ENCODE measurements at regions not wholly inside any gene's neighbourhood (a gene's known extent, or its start where the extent isn't known, plus 50 kb on each side); places are given as distances from the start of the nearest gene placed in this dataset.

DNA sequence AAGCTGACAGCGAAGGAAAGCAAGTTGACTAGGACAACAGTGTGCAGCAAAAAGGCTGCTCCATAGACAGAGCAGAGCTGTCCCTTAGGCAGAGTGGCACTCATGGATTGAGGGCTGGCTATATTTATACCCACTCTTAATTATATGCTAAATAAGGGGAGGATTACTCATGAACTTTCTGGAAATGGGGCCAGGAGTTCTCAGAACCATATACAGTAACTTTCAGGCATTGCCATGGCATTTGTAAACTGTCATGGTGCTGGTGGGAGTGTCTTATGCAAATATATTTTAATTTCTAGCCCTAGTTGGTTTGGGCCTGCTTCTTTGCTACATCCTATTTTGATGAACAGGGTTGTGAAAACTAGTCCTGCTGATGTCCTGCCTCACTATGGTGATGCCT lies 279.5 kb upstream of the MGAT5 start:
- no peaks in the 10 kb centered on the region for H3K36me3 ChIP-seq (ENCODE audit: insufficient read depth, low read length)
- H2AFZ ChIP-seq (ENCODE audit: low read length): no peak overlapping the region
- H3K4me2 ChIP-seq (ENCODE audit: insufficient read depth, low read length): no peak overlapping the region
- no peaks in the 10 kb centered on the region for H4K20me1 ChIP-seq (ENCODE audit: insufficient read depth, low read length)
- no peak overlapping the region for H3K27ac ChIP-seq (ENCODE audit: low read depth, low read length)
- no peaks in the 10 kb centered on the region for H3K9me3 ChIP-seq (ENCODE audit: low read depth, low read length)
- TF ChIP-seq, protein P1, sequence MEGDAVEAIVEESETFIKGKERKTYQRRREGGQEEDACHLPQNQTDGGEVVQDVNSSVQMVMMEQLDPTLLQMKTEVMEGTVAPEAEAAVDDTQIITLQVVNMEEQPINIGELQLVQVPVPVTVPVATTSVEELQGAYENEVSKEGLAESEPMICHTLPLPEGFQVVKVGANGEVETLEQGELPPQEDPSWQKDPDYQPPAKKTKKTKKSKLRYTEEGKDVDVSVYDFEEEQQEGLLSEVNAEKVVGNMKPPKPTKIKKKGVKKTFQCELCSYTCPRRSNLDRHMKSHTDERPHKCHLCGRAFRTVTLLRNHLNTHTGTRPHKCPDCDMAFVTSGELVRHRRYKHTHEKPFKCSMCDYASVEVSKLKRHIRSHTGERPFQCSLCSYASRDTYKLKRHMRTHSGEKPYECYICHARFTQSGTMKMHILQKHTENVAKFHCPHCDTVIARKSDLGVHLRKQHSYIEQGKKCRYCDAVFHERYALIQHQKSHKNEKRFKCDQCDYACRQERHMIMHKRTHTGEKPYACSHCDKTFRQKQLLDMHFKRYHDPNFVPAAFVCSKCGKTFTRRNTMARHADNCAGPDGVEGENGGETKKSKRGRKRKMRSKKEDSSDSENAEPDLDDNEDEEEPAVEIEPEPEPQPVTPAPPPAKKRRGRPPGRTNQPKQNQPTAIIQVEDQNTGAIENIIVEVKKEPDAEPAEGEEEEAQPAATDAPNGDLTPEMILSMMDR (IDR thresholded peaks at IDR 0.05; ENCODE audit: extremely low read depth, low read depth, low read length): no peak
- no peak for DNase-seq (ENCODE audit: insufficient read length, low spot score, missing footprints)
- H3K4me1 ChIP-seq (ENCODE audit: insufficient read depth, low read length): peaks cover 3% of the 10 kb centered on the region
- H3K4me3 ChIP-seq (ENCODE audit: insufficient read depth, low read length): no peak overlapping the region
- no peaks in the 10 kb centered on the region for H3K79me2 ChIP-seq (ENCODE audit: insufficient read depth, low read length)
- peaks cover 9% of the 10 kb centered on the region for H3K27me3 ChIP-seq (ENCODE audit: insufficient read depth, low read length)

DNA sequence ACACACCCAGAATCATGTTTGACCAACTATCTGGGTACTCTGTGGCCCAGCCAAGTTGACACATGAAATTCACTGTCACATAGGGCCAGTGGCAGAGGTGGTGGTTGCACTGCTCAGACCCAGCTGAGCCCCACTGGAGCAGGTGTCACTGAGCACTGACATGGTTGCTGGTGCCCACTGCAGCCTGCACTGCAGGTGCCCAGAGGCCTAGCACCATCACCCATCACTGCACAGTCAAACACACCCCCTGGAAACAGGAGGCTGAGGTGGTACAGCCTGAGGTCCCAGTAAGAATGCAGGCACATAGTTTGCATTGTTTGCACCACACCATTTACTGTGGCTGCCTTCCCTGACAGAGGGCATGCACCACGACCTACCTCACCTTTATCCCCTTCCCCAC lies 278.7 kb upstream of the MGAT5 start:
- H3K4me1 ChIP-seq (ENCODE audit: insufficient read depth, low read length): peaks cover 3% of the 10 kb centered on the region
- no peak overlapping the region for H3K4me2 ChIP-seq (ENCODE audit: insufficient read depth, low read length)
- no peaks in the 10 kb centered on the region for H3K79me2 ChIP-seq (ENCODE audit: insufficient read depth, low read length)
- no peak overlapping the region for H2AFZ ChIP-seq (ENCODE audit: low read length)
- TF ChIP-seq, protein P1 (IDR thresholded peaks at IDR 0.05; ENCODE audit: extremely low read depth, low read depth, low read length): no peak
- no peaks in the 10 kb centered on the region for H3K36me3 ChIP-seq (ENCODE audit: insufficient read depth, low read length)
- H3K27ac ChIP-seq (ENCODE audit: low read depth, low read length): no peak overlapping the region
- H3K9me3 ChIP-seq (ENCODE audit: low read depth, low read length): no peaks in the 10 kb centered on the region
- H3K4me3 ChIP-seq (ENCODE audit: insufficient read depth, low read length): no peak overlapping the region
- no peak for DNase-seq (ENCODE audit: insufficient read length, low spot score, missing footprints)
- no peaks in the 10 kb centered on the region for H4K20me1 ChIP-seq (ENCODE audit: insufficient read depth, low read length)
- peaks cover 9% of the 10 kb centered on the region for H3K27me3 ChIP-seq (ENCODE audit: insufficient read depth, low read length)

DNA sequence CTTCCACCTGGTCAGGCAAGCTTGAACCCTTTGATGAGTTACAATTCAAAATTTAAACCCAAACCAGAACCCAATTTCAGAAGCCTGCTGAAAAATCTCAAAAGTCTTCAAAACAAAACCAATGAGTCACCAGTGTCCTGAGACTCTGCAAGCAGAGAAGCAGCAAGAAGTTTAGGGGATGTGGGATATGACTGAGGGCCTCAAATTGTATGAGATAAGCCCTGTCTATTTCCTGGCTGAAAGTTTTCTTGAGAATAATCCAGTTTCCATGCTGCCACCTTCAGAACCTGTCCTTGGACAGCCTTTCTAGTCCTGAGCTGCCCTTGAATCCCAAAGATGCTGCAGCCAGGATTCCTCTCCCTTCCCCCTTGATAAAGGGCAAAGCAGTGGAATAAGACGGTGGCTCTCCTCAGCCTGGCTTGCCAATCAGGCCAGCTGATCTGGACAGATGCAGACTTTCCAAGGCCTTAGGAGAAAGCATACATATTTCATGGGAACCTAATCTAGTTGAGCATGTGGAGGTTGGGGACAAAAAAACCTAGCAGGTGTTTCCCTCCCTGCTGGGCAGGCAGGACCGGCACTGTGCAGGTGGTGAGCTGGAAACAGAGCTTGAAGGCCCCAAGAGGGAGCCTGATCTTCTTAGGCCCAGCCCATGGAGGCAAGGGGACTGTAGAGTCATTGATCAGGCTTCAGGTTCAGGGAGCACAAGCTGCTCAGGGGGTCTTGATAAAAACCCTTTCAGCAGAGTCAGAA lies 278.0 kb upstream of the MGAT5 start:
- DNase-seq (ENCODE audit: insufficient read length, low spot score, missing footprints): peak; percentile 57
- TF ChIP-seq, protein P1 (IDR thresholded peaks at IDR 0.05; ENCODE audit: extremely low read depth, low read depth, low read length): no peak
- Histone ChIP-seq H4K20me1 (ENCODE audit: insufficient read depth, low read length) (no peaks in the 10 kb centered on the region), H3K36me3 (ENCODE audit: insufficient read depth, low read length) (no peaks in the 10 kb centered on the region), H3K9me3 (ENCODE audit: low read depth, low read length) (no peaks in the 10 kb centered on the region), H3K4me1 (ENCODE audit: insufficient read depth, low read length) (peaks cover 3% of the 10 kb centered on the region), H3K4me3 (ENCODE audit: insufficient read depth, low read length) (no peak overlapping the region), H2AFZ (ENCODE audit: low read length) (no peak overlapping the region), H3K27me3 (ENCODE audit: insufficient read depth, low read length) (peaks cover 3% of the 10 kb centered on the region), H3K4me2 (ENCODE audit: insufficient read depth, low read length) (no peak overlapping the region), H3K27ac (ENCODE audit: low read depth, low read length) (no peak overlapping the region), H3K79me2 (ENCODE audit: insufficient read depth, low read length) (no peaks in the 10 kb centered on the region)

DNA sequence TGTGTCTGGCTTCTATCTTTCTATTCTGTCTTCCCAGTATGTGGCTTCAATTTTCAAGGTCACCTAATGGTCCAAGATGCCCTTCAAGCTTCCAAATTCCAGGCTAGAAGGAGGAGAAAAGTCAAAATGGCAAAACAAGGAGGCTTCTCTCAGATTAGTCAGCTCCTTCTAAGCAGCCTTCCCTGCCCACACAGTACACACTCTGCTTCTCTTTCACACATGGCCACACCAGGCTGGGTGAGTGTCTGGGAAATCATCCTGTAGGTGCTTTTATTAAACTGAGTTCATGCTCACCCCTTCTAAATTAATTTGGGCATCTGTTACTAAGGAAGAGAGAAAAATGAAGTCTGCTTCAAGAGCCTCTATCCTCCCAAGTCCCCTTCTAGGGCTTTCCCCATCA lies 277.2 kb upstream of the MGAT5 start:
- no peaks in the 10 kb centered on the region for H3K36me3 ChIP-seq (ENCODE audit: insufficient read depth, low read length)
- TF ChIP-seq, protein P1 (IDR thresholded peaks at IDR 0.05; ENCODE audit: extremely low read depth, low read depth, low read length): no peak
- peaks cover 3% of the 10 kb centered on the region for H3K4me1 ChIP-seq (ENCODE audit: insufficient read depth, low read length)
- H3K27ac ChIP-seq (ENCODE audit: low read depth, low read length): no peak overlapping the region
- no peak overlapping the region for H3K4me2 ChIP-seq (ENCODE audit: insufficient read depth, low read length)
- no peaks in the 10 kb centered on the region for H4K20me1 ChIP-seq (ENCODE audit: insufficient read depth, low read length)
- H3K79me2 ChIP-seq (ENCODE audit: insufficient read depth, low read length): no peaks in the 10 kb centered on the region
- H2AFZ ChIP-seq (ENCODE audit: low read length): no peak overlapping the region
- no peaks in the 10 kb centered on the region for H3K27me3 ChIP-seq (ENCODE audit: insufficient read depth, low read length)
- no peaks in the 10 kb centered on the region for H3K9me3 ChIP-seq (ENCODE audit: low read depth, low read length)
- no peak overlapping the region for H3K4me3 ChIP-seq (ENCODE audit: insufficient read depth, low read length)
- DNase-seq (ENCODE audit: insufficient read length, low spot score, missing footprints): peak; percentile 35
